Calu3 (cell line): ENCODE measurements at regions not wholly inside any gene's neighbourhood (a gene's known extent, or its start where the extent isn't known, plus 50 kb on each side); places are given as distances from the start of the nearest gene placed in this dataset.

Experiments
- BruUV-seq: library from RNA; stranded (reverse); fragments of 400-500 nt; replicated peaks from 2 replicates; lab custom pipeline; 2021; lab: Mats Ljungman, UMichigan
- CTCF ChIA-PET: fragments of 300-600 bp; sonication (Branson Sonifier 250); formaldehyde crosslinking; loops from one replicate; lab custom pipeline; 2022; ENCODE audit warnings: antibody characterized with exemption; lab: Charles Lee
- DNase-seq: peaks from one replicate; pipeline ENCODE4 v3.0.0; 2022
- H3K27ac Mint-ChIP-seq: one replicate; pipeline ENCODE4 v1.8.0; 2022; ENCODE audit warnings: mixed read lengths; ENCODE audit not compliant: unreplicated experiment
- H3K27me3 Mint-ChIP-seq: one replicate; pipeline ENCODE4 v1.8.0; 2022; ENCODE audit warnings: mixed read lengths; ENCODE audit not compliant: unreplicated experiment
- H3K36me3 Mint-ChIP-seq: one replicate; pipeline ENCODE4 v1.8.0; 2022; ENCODE audit warnings: mild to moderate bottlenecking, moderate library complexity, mixed read lengths; ENCODE audit not compliant: insufficient read depth, unreplicated experiment
- H3K4me1 Mint-ChIP-seq: one replicate; pipeline ENCODE4 v1.8.0; 2022; ENCODE audit warnings: mild to moderate bottlenecking, low read depth, mixed read lengths; ENCODE audit not compliant: unreplicated experiment
- H3K4me3 Mint-ChIP-seq: one replicate; pipeline ENCODE4 v1.8.0; 2022; ENCODE audit warnings: mild to moderate bottlenecking, low read depth, moderate library complexity, mixed read lengths; ENCODE audit not compliant: unreplicated experiment
- H3K9me3 Mint-ChIP-seq: one replicate; pipeline ENCODE4 v1.8.0; 2022; ENCODE audit warnings: low read depth, mixed read lengths; ENCODE audit not compliant: unreplicated experiment
- CTCF ChIP-seq: fragments of 200-600 bp; IDR thresholded peaks from one replicate; pipeline ENCODE4 v1.8.0; 2022; ENCODE audit warnings: antibody characterized with exemption; ENCODE audit not compliant: unreplicated experiment
- intact Hi-C: fragments of 100-400 bp; cut with micrococcal nuclease; formaldehyde crosslinking; loops from one replicate; pipeline ENCODE4 v1.10.0; 2022; ENCODE audit not compliant: unreplicated experiment

GRCh38 chr10:105545101-105545500 is 904.0 kb downstream of the SORCS3 start:
- CTCF ChIA-PET, result no interaction called here
- Mint-ChIP-seq H3K9me3 (peaks cover 21% of the 10 kb centered on the region), H3K4me3 (no peak overlapping the region), H3K4me1 (no peaks in the 10 kb centered on the region), H3K36me3 (no peaks in the 10 kb centered on the region), H3K27me3 (no peaks in the 10 kb centered on the region), H3K27ac (no peak overlapping the region)
- no peak for DNase-seq
- no TSS peak for BruUV-seq
- intact Hi-C loops, result no loop called here
- no peak for TF ChIP-seq CTCF

GRCh38 chr10:105540381-105540780 is 899.3 kb downstream of the SORCS3 start:
- intact Hi-C loops, result no loop called here
- BruUV-seq, result no TSS peak

GRCh38 chr10:105538874-105539273 is 897.8 kb downstream of the SORCS3 start:
- intact Hi-C loops, result no loop called here
- no peaks in the 10 kb centered on the region for H3K4me1 Mint-ChIP-seq
- H3K36me3 Mint-ChIP-seq, result no peaks in the 10 kb centered on the region
- H3K4me3 Mint-ChIP-seq, result no peak overlapping the region
- no peak for DNase-seq
- BruUV-seq, result no TSS peak
- no peaks in the 10 kb centered on the region for H3K27me3 Mint-ChIP-seq
- TF ChIP-seq CTCF, result no peak
- CTCF ChIA-PET, result no interaction called here
- H3K9me3 Mint-ChIP-seq, result peaks cover 8% of the 10 kb centered on the region
- H3K27ac Mint-ChIP-seq, result no peak overlapping the region

More at GRCh38 chr10:105540381-105540780, 899.3 kb downstream of the SORCS3 start:
- H3K36me3 Mint-ChIP-seq, result no peaks in the 10 kb centered on the region
- no peak for TF ChIP-seq CTCF
- no peak overlapping the region for H3K4me3 Mint-ChIP-seq
- CTCF ChIA-PET, result no interaction called here
- H3K4me1 Mint-ChIP-seq, result no peaks in the 10 kb centered on the region
- H3K9me3 Mint-ChIP-seq, result peaks cover 17% of the 10 kb centered on the region
- no peak overlapping the region for H3K27ac Mint-ChIP-seq
- H3K27me3 Mint-ChIP-seq, result no peaks in the 10 kb centered on the region
- DNase-seq, result no peak

- no peak for DNase-seq
- no peak for TF ChIP-seq CTCF
- H3K4me3 Mint-ChIP-seq, result no peak overlapping the region
- no peaks in the 10 kb centered on the region for H3K27me3 Mint-ChIP-seq
- BruUV-seq, result no TSS peak
- no peaks in the 10 kb centered on the region for H3K4me1 Mint-ChIP-seq
- intact Hi-C loops, result no loop called here
- no peak overlapping the region for H3K27ac Mint-ChIP-seq
- no peaks in the 10 kb centered on the region for H3K36me3 Mint-ChIP-seq
- CTCF ChIA-PET, result no interaction called here
- peaks cover 3% of the 10 kb centered on the region for H3K9me3 Mint-ChIP-seq
Observed at GRCh38 chr10:105535478-105535877, 894.4 kb downstream of the SORCS3 start.

GRCh38 chr10:105534086-105534485 is 893.0 kb downstream of the SORCS3 start:
- no peak for TF ChIP-seq CTCF
- Mint-ChIP-seq H3K27me3 (no peaks in the 10 kb centered on the region), H3K9me3 (peaks cover 3% of the 10 kb centered on the region), H3K36me3 (no peaks in the 10 kb centered on the region), H3K4me1 (no peaks in the 10 kb centered on the region), H3K27ac (no peak overlapping the region), H3K4me3 (no peak overlapping the region)
- BruUV-seq, result no TSS peak
- DNase-seq, result no peak
- CTCF ChIA-PET, result no interaction called here
- intact Hi-C loops, result no loop called here
